Stomach (tissue), 8 donors: ENCODE measurements at regions not wholly inside any gene's neighbourhood (a gene's known extent, or its start where the extent isn't known, plus 50 kb on each side); places are given as distances from the start of the nearest gene placed in this dataset.

Experiments used
- DNase-seq, 2 donors: peaks; one replicate each; pipeline versions ENCODE4 v3.0.0 to v3.0.0-alpha.2; 2013 to 2019
- H3K27ac ChIP-seq, 5 donors: fragments of 200-600 bp in 4 of 5; sonication (generic) in 4 of 5; one replicate each; pipeline ENCODE4 v1.5.1; 2013 to 2019; ENCODE audit warnings: mild to moderate bottlenecking in 1 of 5, moderate library complexity in 1 of 5
- H3K27me3 ChIP-seq, 3 donors: fragments of 200-600 bp; sonication (generic); one replicate each; pipeline ENCODE4 v1.5.1; 2017 to 2019; ENCODE audit warnings: mixed run types in 1 of 3
- H3K36me3 ChIP-seq, 4 donors: fragments of 200-600 bp; sonication (generic); 1 replicate in 3 of 4; 2 replicates in 1 of 4; pipeline ENCODE4 v1.5.1; 2016 to 2019
- H3K4me1 ChIP-seq, 4 donors: fragments of 200-600 bp; sonication (generic); one replicate each; pipeline ENCODE4 v1.5.1; 2016 to 2019
- H3K4me3 ChIP-seq, 4 donors: fragments of 200-600 bp; sonication (generic) in 3 of 4; one replicate each; pipeline ENCODE4 v1.5.1; 2016 to 2019; ENCODE audit warnings: mild to moderate bottlenecking in 1 of 4
- H3K9me3 ChIP-seq, 4 donors: fragments of 200-600 bp; sonication (generic); one replicate each; pipeline ENCODE4 v1.5.1; 2016 to 2019
- EP300 ChIP-seq: sonication (generic); formaldehyde crosslinking; IDR thresholded peaks from one replicate; pipeline ENCODE4 v1.6.1; 2017; ENCODE audit warnings: antibody characterized with exemption
- POLR2A ChIP-seq, 4 donors: fragments of 450-650 bp; IDR thresholded peaks; one replicate each; pipeline ENCODE4 v1.6.1; 2016; ENCODE audit warnings: antibody characterized with exemption in 4 of 4, control low read depth in 2 of 4, mild to moderate bottlenecking in 1 of 4, moderate library complexity in 1 of 4
- POLR2AphosphoS5 ChIP-seq, 3 donors: sonication (generic); formaldehyde crosslinking; IDR thresholded peaks; one replicate each; pipeline ENCODE4 v1.6.1; 2016; ENCODE audit warnings: antibody characterized with exemption in 3 of 3
- WGBS, 5 donors: extraction: QIAGEN DNeasy Blood & Tissue Kit in 3 of 5; methylation state at CpG; one replicate each; pipeline versions ENCODE4 v1.1.5 to v1.1.7; 2013 to 2018; 5-methylcytosine and 5-hydroxymethylcytosine counted together
- intact Hi-C: fragments of 100-400 bp; cut with DNase I; formaldehyde crosslinking; loops from one replicate; pipeline ENCODE4 v1.15.1; 2023; ENCODE audit warnings: low total_unique reads
- TF ChIP-seq, protein P1 (sequence below), 7 experiments: fragments of 450-650 bp in 4 of 7; fragments of 200-600 bp in 3 of 7; sonication (generic) in 3 of 7; IDR thresholded peaks; one replicate each; pipeline ENCODE4 v1.5.1; 2016 to 2019; ENCODE audit warnings: antibody characterized with exemption in 7 of 7, control low read depth in 2 of 7, mild to moderate bottlenecking in 1 of 7
- donor health status: healthy with polysubstance abuse.
- donor health status: Bipolar disorder and iron deficiency.
- donor health status: healthy.

GRCh38 chr6:91428296-91428695 lies 841.4 kb upstream of the MAP3K7 start:
- Histone ChIP-seq H3K4me1 (no peaks in the 10 kb centered on the region), H3K9me3 (no peaks in the 10 kb centered on the region), H3K4me3 (no peak overlapping the region), H3K27ac (no peak overlapping the region), H3K36me3 (no peaks in the 10 kb centered on the region), H3K27me3 (no peaks in the 10 kb centered on the region)
- 65 to 82% (median 77%) methylated on average over 3 of the region's 3 CpGs for WGBS, 5 donors
- no peak for DNase-seq
- intact Hi-C loops, result no loop called here
- TF ChIP-seq POLR2A (IDR thresholded peaks at IDR 0.05) (no peak), POLR2AphosphoS5 (IDR thresholded peaks at IDR 0.05) (no peak), EP300 (no peak)
- TF ChIP-seq, protein P1, sequence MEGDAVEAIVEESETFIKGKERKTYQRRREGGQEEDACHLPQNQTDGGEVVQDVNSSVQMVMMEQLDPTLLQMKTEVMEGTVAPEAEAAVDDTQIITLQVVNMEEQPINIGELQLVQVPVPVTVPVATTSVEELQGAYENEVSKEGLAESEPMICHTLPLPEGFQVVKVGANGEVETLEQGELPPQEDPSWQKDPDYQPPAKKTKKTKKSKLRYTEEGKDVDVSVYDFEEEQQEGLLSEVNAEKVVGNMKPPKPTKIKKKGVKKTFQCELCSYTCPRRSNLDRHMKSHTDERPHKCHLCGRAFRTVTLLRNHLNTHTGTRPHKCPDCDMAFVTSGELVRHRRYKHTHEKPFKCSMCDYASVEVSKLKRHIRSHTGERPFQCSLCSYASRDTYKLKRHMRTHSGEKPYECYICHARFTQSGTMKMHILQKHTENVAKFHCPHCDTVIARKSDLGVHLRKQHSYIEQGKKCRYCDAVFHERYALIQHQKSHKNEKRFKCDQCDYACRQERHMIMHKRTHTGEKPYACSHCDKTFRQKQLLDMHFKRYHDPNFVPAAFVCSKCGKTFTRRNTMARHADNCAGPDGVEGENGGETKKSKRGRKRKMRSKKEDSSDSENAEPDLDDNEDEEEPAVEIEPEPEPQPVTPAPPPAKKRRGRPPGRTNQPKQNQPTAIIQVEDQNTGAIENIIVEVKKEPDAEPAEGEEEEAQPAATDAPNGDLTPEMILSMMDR (IDR thresholded peaks at IDR 0.05), result no peak

DNA sequence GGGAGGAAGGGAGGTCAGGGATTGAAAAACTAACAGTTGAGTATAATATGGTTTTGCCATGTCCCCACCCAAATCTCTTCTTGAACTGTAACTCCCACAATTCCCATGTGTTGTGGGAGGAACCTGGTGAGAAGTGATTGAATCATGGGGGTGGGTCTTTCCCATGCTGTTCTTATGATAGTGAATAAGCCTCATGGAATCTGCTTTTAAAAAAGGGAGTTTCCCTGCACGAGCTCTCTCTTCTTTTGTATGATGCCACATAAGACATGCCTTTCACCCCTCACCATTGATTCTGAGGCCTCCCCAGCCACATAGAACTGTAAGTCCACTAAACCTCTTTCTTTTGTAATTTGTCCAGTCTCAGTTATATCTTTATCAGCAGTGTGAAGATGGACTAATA lies 833.4 kb upstream of the MAP3K7 start:
- Histone ChIP-seq H3K4me1 (no peaks in the 10 kb centered on the region), H3K27me3 (no peaks in the 10 kb centered on the region), H3K27ac (no peak overlapping the region), H3K4me3 (no peak overlapping the region), H3K9me3 (peaks cover 0 to 28% (median 23%) of the 10 kb centered on the region in 4 donors), H3K36me3 (no peaks in the 10 kb centered on the region)
- DNase-seq, result no peak
- WGBS, 5 donors, result 0 to 71% (median 33%) methylated on average over 1 of the region's 1 CpG
- TF ChIP-seq EP300, result no peak
- TF ChIP-seq, protein P1 (IDR thresholded peaks at IDR 0.05), result no peak
- no peak for TF ChIP-seq POLR2A (IDR thresholded peaks at IDR 0.05)
- TF ChIP-seq POLR2AphosphoS5 (IDR thresholded peaks at IDR 0.05), result no peak
- intact Hi-C loops, result no loop called here

DNA sequence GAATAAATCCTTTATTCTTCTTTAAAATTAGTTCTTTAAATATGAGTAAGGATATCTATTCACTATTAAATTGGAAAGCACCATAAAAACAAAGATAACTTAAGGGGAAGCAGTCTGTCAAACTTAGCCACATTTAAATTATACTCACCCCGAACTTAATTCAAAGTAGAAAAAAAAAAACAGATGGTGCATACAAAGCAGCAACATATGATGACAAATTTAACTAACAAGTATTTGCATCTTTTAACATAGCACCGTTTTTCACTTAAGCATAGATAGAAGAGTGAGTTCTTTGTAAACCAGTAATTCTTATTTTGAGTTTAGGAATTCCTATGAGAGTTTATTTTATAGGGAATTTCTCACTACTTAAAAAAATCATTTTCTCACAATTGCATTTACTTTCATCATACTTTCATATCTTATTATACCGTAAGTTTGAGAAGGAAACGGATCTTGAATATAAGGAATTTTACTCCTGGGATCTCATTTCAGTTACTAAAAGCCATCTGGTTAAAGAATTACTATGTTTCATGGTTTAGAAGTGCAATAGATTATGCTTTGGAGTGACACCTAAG lies 828.2 kb upstream of the MAP3K7 start:
- no peaks in the 10 kb centered on the region for H3K27me3 ChIP-seq
- no peak overlapping the region for H3K4me3 ChIP-seq
- 50 to 70% (median 69%) methylated on average over 4 of the region's 4 CpGs for WGBS, 5 donors
- H3K27ac ChIP-seq, result no peak overlapping the region
- no peak for DNase-seq
- H3K9me3 ChIP-seq, result peaks cover 0 to 20% (median 10%) of the 10 kb centered on the region in 4 donors
- intact Hi-C loops, result no loop called here
- H3K36me3 ChIP-seq, result no peaks in the 10 kb centered on the region
- TF ChIP-seq POLR2A (IDR thresholded peaks at IDR 0.05), result no peak
- TF ChIP-seq, protein P1 (IDR thresholded peaks at IDR 0.05), result no peak
- TF ChIP-seq POLR2AphosphoS5 (IDR thresholded peaks at IDR 0.05), result no peak
- TF ChIP-seq EP300, result no peak
- H3K4me1 ChIP-seq, result no peaks in the 10 kb centered on the region

DNA sequence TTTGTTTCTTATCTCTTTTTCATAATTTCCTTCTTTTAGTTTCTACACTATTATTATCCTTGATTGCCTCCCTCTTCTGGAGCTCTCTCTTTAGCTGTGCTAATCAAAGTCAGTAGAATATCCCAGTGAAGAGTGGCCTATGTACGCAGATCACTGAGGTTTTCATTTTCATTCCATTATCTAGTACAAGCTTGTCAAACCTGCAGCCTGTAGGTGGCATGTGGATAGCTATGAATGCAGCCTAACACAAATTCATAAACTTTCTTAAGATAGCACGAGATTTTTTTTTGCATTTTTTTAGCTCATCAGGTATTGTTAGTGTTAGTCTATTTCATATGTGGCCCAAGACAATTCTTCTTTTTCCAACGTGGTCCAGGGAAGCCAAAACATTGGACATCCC lies 825.7 kb upstream of the MAP3K7 start:
- DNase-seq, result no peak
- Histone ChIP-seq H3K4me1 (no peaks in the 10 kb centered on the region), H3K4me3 (no peak overlapping the region), H3K27ac (no peak overlapping the region), H3K9me3 (peaks cover 0 to 10% (median 0%) of the 10 kb centered on the region in 4 donors), H3K36me3 (no peaks in the 10 kb centered on the region), H3K27me3 (no peaks in the 10 kb centered on the region)
- intact Hi-C loops, result no loop called here
- 64 to 77% (median 72%) methylated on average over 3 of the region's 3 CpGs for WGBS, 5 donors
- TF ChIP-seq POLR2AphosphoS5 (IDR thresholded peaks at IDR 0.05) (no peak), EP300 (no peak)
- TF ChIP-seq, protein P1 (IDR thresholded peaks at IDR 0.05), result no peak
